Activated CD8-positive, alpha-beta T cell treated with anti-CD3 and anti-CD28 coated beads, Interleukin-2, amount 10 ng/mL, durations not matched to agents 7 days and 5 days (primary cell): ENCODE measurements at regions not wholly inside any gene's neighbourhood (a gene's known extent, or its start where the extent isn't known, plus 50 kb on each side); places are given as distances from the start of the nearest gene placed in this dataset.
"Not testable (repeated sequence)": the region's sequence is repeated elsewhere in the genome, so short reads cannot be mapped to it uniquely, and the experiment has no call there.

Source experiments
- ATAC-seq: fragments of 150-1000 bp; cut with Tn5 transposase; one replicate; pipeline ENCODE4 v1.10.0; 2021; ENCODE audit warnings: moderate library complexity
- CTCF ChIA-PET: fragments of 350-600 bp; sonication (Branson Sonifier 250); formaldehyde crosslinking; loops from one replicate; lab custom pipeline; 2021; ENCODE audit warnings: antibody characterized with exemption; lab: Charles Lee
- POLR2A ChIA-PET: fragments of 350-600 bp; sonication (Branson Sonifier 250); formaldehyde crosslinking; loops from one replicate; lab custom pipeline; 2021; ENCODE audit warnings: antibody characterized with exemption; lab: Charles Lee
- DNase-seq: peaks from one replicate; pipeline ENCODE4 v3.0.0-alpha.2; 2020
- H3K27ac Mint-ChIP-seq: one replicate; pipeline ENCODE4 v1.8.0; 2021; ENCODE audit warnings: mild to moderate bottlenecking, mixed read lengths
- H3K27me3 Mint-ChIP-seq: one replicate; pipeline ENCODE4 v1.8.0; 2021; ENCODE audit warnings: low read depth, mixed read lengths
- H3K36me3 Mint-ChIP-seq: one replicate; pipeline ENCODE4 v1.8.0; 2021; ENCODE audit warnings: low read depth, mixed read lengths
- H3K4me1 Mint-ChIP-seq: one replicate; pipeline ENCODE4 v1.8.0; 2021; ENCODE audit warnings: low read depth, mixed read lengths
- H3K4me3 Mint-ChIP-seq: one replicate; pipeline ENCODE4 v1.8.0; 2021; ENCODE audit warnings: mild to moderate bottlenecking, mixed read lengths
- H3K9me3 Mint-ChIP-seq: one replicate; pipeline ENCODE4 v1.8.0; 2022; ENCODE audit warnings: mixed read lengths; ENCODE audit not compliant: insufficient read depth

DNA sequence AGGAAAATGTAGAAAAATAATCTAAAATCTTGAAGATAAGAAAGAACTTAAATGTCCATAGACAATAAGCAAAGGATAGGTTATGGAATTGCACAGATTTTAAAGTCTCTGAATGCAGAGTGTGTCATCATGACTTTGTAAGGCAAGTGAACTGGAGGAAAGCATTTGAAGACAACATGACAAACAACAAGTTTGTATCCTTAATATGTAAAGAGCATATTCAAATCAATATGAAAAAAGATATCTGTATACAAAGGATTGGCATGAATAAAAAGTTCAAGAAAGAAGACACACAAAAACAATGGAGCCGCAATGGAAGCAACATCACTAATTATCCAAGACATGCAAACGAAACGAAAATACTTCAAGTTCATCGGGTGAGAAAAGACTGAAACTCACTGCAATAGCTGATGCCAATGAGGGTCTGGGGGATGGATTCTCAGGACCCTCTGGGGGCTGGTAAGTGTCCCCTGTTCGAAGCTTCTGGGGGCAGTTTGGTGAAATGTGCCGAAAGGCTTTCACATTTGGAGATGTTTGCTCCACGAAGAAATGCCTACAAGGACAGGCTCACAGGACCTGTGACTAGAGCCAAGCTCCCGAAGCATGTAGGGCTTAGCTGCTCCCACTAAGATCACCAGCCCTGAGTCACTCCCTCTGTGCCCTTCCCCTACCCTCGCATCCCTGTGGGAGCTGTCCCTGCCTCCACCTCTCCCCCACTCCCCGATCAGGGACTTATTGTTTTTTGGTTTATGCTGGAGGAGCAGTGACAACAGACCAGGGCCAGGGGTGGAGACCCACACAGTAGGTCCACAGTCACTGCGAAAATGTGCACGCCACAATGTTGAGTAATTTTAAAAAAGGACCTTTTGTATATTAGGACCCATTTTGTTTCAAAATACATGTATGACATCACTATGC lies 345.7 kb upstream of the SFSWAP start:
- Mint-ChIP-seq H3K4me3 (no peak overlapping the region), H3K9me3 (no peaks in the 10 kb centered on the region), H3K36me3 (no peaks in the 10 kb centered on the region), H3K27me3 (peaks cover 4% of the 10 kb centered on the region), H3K4me1 (no peaks in the 10 kb centered on the region), H3K27ac (no peak overlapping the region)
- DNase-seq (no peak), ATAC-seq (no peak)
- ChIA-PET POLR2A (no interaction called here), CTCF (no interaction called here)

DNA sequence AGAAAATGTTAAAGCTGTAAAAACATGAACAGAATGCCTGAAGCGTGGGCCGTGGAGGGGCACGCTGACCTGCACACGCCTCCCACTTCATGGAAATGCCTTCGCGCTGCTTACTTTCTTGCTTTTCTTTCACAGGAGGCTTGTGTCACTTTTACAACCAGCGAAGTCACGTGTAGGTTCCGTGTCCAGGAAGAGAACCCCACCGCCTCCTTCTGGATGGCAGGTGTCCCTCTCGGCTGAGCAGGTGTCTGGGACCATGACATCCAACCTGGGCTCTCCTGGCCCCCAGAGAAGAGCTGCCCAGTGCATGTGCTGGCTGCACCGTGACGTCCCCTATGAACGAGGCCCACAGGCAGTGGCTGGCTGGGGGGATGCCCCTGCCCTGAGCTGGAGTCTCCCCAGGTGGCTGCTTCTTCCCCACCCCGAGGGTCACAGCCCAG lies 345.0 kb upstream of the SFSWAP start:
- H3K9me3 Mint-ChIP-seq, result no peaks in the 10 kb centered on the region
- ATAC-seq (no peak), DNase-seq (no peak)
- H3K36me3 Mint-ChIP-seq, result no peaks in the 10 kb centered on the region
- ChIA-PET POLR2A (no interaction called here), CTCF (no interaction called here)
- H3K27ac Mint-ChIP-seq, result no peak overlapping the region
- H3K4me3 Mint-ChIP-seq, result no peak overlapping the region
- peaks cover 3% of the 10 kb centered on the region for H3K27me3 Mint-ChIP-seq
- H3K4me1 Mint-ChIP-seq, result no peaks in the 10 kb centered on the region

DNA sequence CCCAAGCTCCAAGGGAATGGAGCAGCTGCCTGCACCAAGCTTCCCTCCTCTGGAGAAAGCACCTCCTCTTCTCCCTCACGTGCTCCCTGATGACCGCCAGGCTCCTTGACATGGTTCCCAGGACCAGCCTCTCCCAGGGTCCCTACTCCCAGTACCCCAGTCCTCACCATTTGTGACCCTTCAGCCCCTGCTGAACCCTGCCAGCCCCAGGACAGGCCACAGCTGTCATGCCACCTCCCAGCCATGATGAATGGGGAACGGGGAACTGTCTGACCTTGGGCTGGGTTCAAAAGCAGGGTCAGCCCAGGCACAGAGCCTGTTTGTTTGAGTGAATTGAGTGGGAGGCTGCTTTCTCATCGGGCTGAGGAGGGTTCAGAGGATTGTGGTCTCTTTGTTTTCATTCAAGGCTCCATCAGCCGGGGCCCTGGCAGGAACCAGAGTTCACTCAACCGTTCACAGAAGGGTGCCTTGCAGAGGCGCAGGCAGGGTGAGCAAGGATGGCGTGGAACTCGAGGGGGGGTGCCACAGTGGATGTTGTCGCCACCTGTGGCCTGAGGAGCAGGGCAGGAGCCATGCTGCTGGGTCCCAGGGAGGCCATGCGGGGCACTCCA lies 344.5 kb upstream of the SFSWAP start:
- POLR2A ChIA-PET, result no interaction called here
- no peak overlapping the region for H3K27ac Mint-ChIP-seq
- ATAC-seq (no peak), DNase-seq (no peak)
- no peaks in the 10 kb centered on the region for H3K36me3 Mint-ChIP-seq
- H3K4me3 Mint-ChIP-seq, result no peak overlapping the region
- CTCF ChIA-PET, result no interaction called here
- H3K4me1 Mint-ChIP-seq, result no peaks in the 10 kb centered on the region
- no peaks in the 10 kb centered on the region for H3K9me3 Mint-ChIP-seq
- no peaks in the 10 kb centered on the region for H3K27me3 Mint-ChIP-seq

DNA sequence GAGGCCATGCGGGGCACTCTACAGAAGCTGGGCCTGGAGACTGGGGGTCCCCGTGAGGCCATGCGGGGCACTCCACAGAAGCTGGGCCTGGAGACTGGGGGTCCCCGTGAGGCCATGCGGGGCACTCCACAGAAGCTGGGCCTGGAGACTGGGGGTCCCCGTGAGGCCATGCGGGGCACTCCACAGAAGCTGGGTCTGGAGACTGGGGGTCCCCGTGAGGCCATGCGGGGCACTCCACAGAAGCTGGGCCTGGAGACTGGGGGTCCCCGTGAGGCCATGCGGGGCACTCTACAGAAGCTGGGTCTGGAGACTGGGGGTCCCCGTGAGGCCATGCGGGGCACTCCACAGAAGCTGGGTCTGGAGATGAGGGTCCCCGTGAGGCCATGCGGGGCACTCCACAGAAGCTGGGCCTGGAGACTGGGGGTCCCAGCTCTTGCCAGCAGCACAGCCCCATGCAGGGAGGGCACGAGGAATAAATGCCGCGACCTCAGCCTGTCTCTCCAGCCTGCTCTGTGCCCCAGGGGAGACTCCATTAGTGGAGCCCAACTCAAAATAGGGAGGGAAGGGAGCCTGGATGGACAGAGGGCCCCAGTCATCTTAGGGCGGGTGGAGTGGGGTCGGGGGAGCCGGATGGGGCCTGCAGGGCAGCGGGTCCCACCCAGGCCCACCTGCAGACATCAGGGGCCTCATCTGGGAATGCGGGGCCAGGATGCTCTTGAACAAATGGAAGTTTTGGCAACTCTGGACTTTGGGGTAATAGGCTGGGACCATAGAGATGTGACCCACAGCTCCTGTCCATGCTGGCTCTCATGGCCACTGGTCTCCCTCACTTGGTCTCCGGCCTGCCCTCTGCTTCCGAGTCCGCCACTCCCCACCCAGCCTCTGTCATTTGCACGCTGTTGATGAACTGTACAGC lies 343.6 kb upstream of the SFSWAP start:
- ATAC-seq, H3K4me1 Mint-ChIP-seq, CTCF ChIA-PET, POLR2A ChIA-PET, H3K27ac Mint-ChIP-seq, H3K36me3 Mint-ChIP-seq, H3K27me3 Mint-ChIP-seq, DNase-seq, H3K9me3 Mint-ChIP-seq, H3K4me3 Mint-ChIP-seq: not testable (repeated sequence)

DNA sequence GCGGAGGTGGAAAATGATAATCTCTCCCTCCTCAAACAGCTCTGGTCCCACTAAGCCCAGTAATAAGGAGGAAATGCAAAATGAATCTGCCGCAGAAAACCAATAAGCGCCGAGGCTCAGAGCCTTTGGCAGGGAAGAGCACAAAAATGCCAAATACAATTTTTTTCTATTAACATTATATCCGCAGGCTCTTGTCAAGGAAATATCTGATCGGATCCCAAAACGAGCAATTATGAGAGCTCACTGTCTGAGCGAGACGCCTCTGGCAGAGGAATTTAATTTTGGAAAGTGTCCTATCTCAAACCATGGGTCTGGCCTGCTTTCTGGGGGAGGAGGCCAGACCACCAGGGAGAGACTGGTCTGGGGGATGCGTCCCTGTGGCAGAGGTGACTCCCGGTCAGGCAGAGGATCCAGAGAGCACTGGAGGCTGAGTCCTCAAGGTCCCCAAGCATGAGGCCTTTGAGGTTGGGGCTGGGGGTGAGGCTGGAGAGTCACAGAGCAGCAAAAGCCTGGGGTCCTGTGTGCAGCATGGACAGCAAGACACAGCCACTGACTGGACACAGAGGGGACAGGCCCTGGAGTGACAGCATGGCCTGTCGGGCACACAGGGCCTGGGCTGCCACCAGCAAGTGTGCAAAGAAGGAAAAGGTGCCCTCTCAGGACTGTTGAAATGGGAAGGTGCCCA lies 342.8 kb upstream of the SFSWAP start:
- H3K27me3 Mint-ChIP-seq, result no peaks in the 10 kb centered on the region
- H3K27ac Mint-ChIP-seq, result no peak overlapping the region
- ATAC-seq (no peak), DNase-seq (no peak)
- H3K9me3 Mint-ChIP-seq, result no peaks in the 10 kb centered on the region
- H3K4me3 Mint-ChIP-seq, result no peak overlapping the region
- POLR2A ChIA-PET, result no interaction called here
- H3K4me1 Mint-ChIP-seq, result no peaks in the 10 kb centered on the region
- CTCF ChIA-PET, result no interaction called here
- no peaks in the 10 kb centered on the region for H3K36me3 Mint-ChIP-seq

DNA sequence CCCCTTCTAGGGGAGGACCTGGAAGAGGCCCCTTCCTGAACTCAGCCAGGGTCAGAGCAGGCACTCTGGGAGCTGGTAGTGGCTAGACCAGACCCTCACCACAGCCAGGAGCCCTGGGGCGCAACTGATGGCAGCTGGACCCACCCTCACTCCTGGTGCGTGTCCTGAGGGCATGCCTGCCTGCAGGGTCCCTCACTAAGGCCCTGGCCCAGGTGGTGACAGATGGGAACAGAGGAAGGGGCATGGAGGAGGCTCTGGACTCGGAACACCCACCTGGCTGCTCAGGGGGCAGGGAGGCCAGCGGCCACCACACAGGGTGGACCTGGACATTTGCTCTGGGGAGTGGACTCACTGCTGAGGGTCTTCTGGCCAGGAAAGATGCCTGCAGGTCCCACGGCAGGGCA lies 342.2 kb upstream of the SFSWAP start:
- no peaks in the 10 kb centered on the region for H3K36me3 Mint-ChIP-seq
- ChIA-PET POLR2A (no interaction called here), CTCF (no interaction called here)
- no peaks in the 10 kb centered on the region for H3K9me3 Mint-ChIP-seq
- DNase-seq (no peak), ATAC-seq (no peak)
- H3K4me3 Mint-ChIP-seq, result no peak overlapping the region
- H3K27me3 Mint-ChIP-seq, result no peaks in the 10 kb centered on the region
- H3K4me1 Mint-ChIP-seq, result no peaks in the 10 kb centered on the region
- no peak overlapping the region for H3K27ac Mint-ChIP-seq

DNA sequence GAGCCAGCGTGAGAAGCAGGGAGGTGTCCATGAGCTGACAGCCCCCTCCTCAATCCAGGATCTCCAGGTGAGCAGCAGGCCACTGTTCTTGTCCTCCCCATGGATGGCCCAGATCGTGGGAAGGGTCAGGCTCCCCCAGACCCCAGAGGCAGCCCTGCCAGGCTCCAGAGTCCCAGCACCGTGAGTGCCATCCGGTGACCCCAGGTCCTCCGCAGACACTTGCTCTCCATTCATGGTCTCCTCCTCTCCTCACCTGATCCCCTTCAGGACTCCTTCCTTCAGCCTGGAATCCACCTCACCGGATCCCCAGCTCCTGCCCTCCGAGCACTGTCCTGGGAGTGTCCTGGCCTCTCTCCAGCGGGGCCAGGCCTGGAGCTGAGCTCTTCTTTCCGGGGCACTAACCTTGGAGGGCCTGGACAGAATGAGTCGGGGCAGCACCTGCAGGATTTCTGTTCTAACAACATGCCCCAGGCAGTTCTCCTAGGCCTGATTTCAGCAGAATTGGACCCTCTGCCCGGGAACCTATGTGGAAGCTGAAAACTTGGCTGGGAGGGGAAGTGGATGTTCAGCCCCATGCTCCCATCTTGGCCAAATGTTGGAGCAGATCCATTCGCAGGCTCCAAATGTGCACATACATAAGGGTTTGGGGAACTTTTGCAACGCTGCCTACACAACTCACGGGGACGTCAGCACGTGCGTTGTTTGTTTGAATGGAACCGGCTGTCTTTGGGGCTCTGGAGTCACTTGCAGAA lies 341.6 kb upstream of the SFSWAP start:
- ChIA-PET CTCF (no interaction called here), POLR2A (no interaction called here)
- Mint-ChIP-seq H3K4me1 (no peaks in the 10 kb centered on the region), H3K36me3 (no peaks in the 10 kb centered on the region), H3K4me3 (no peak overlapping the region), H3K27me3 (no peaks in the 10 kb centered on the region), H3K9me3 (no peaks in the 10 kb centered on the region), H3K27ac (no peak overlapping the region)
- no peak for DNase-seq
- ATAC-seq, result no peak

DNA sequence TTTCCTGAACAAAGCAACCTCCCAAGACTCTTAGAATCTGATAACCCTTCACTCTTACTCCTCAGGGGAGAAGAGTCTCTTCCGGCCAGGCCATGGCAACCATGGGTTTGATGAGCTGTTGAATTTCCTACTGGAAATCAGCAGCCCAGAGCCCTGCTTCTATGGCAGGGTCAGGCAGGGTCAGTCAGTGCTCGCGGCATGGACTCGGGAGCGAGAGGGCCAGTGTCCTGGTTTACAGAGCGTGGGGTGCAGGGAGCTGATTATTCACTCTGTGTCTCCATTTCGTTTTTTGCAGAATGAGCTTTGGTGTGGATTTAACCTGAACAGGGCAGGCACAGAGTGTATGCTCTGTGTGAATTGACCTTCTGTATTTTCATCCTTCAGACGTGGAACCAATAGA lies 340.6 kb upstream of the SFSWAP start:
- DNase-seq (no peak), ATAC-seq (no peak)
- POLR2A ChIA-PET, result no interaction called here
- Mint-ChIP-seq H3K9me3 (no peaks in the 10 kb centered on the region), H3K4me1 (no peaks in the 10 kb centered on the region), H3K4me3 (no peak overlapping the region), H3K36me3 (no peaks in the 10 kb centered on the region), H3K27ac (no peak overlapping the region), H3K27me3 (no peaks in the 10 kb centered on the region)
- CTCF ChIA-PET, result no interaction called here

DNA sequence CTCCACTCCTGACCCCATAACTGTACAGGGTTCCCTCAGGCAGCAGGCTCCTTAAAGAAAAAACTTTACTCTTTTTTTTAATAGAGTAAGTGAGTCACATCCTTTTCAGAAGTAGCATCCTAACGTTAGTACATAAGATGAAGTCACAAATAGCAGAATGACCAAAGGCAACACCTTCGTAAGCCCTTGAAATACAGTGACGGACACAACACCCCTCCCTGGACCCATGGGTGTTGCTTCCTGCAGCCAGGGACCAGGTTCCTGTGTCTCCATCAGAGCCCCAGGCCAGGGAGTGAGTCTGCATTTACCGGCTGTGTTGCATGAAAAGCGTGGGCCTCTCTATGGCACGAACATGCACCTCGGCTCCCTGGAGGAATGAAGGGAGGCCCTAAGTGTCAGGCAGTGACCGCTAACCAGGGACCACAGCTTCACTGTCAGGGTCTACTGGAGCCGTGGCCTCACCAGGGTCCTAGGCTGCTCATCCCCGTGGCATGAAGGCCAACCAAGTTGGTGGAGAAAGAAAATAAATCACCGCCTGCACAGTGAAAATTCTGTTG lies 340.0 kb upstream of the SFSWAP start:
- no peaks in the 10 kb centered on the region for H3K36me3 Mint-ChIP-seq
- ATAC-seq (no peak), DNase-seq (no peak)
- no peaks in the 10 kb centered on the region for H3K4me1 Mint-ChIP-seq
- H3K27me3 Mint-ChIP-seq, result no peaks in the 10 kb centered on the region
- ChIA-PET POLR2A (no interaction called here), CTCF (no interaction called here)
- H3K9me3 Mint-ChIP-seq, result no peaks in the 10 kb centered on the region
- H3K4me3 Mint-ChIP-seq, result no peak overlapping the region
- no peak overlapping the region for H3K27ac Mint-ChIP-seq

DNA sequence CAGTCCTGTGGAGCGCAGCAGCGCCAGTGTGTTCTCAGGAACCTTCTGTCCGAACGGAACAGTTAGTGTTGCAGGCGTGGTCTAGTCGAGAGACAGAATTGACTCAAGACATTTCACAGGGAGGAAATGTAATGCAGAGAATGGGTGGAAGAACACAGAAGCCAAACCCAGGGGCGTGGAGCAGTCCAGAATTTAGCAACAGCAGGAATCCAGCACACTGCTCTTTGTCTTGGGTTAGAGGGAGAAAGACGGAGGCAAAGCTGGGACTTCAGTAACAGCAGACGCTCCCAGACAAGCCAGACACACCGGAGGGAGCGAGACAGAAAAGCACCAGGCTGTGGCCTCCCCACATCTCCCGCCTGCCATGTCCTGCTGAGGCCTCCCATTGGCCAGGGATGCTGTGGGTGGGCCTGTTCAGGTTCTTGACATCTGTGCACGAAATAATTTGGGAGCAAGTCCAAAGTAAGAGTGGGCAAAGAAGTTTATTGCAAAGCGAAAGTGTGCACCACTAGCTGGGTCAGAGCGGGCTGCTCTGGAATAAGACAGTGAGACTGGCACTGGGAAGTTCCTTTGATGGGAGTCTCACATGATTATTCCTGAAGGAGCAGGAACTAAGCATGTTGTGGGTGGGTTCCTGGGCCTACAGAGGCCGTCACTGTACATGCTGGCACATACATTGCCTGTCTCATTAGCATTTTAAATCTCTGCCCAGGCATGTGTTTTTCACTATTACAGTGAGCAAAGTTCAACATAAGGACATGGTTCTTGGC lies 339.3 kb upstream of the SFSWAP start:
- Mint-ChIP-seq H3K27ac (no peak overlapping the region), H3K9me3 (no peaks in the 10 kb centered on the region), H3K4me1 (no peaks in the 10 kb centered on the region), H3K27me3 (no peaks in the 10 kb centered on the region), H3K36me3 (no peaks in the 10 kb centered on the region), H3K4me3 (no peak overlapping the region)
- ChIA-PET POLR2A (no interaction called here), CTCF (no interaction called here)
- no peak for ATAC-seq
- no peak for DNase-seq
